ENCODE measurements at regions not wholly inside any gene's neighbourhood (a gene's known extent, or its start where the extent isn't known, plus 50 kb on each side); places are given as distances from the start of the nearest gene placed in this dataset.
A peak's percentile ranks its signal among the peaks of the same experiment; 100 is the strongest.

DNA sequence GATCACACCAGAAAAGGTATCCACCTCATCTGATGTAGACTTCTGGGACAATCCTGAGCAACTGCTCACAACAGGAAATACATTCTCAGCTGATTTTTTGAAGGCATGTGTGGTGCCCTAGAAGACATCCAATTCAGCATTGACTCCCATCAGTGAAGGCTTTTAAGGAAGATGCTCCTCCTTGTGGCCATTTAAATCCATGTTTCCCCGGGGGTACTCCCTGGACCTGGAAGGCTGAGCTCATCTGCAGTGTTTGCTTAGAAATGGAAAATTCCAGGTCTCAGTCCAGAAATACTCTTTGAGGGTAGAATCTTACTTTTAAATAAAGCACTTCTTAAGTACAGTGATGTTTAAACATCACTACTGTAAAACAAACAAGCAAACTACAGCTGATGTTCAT is 195.5 kb upstream of the PDE10A start:
- peak; percentile 20 for DNase-seq (ENCODE audit: low spot score)
- Mint-ChIP-seq H3K4me1 (ENCODE audit: unreplicated experiment) (peaks cover 2% of the 10 kb centered on the region), H3K36me3 (ENCODE audit: low read depth, unreplicated experiment) (no peaks in the 10 kb centered on the region), H3K27ac (ENCODE audit: unreplicated experiment) (no peak overlapping the region), H3K9me3 (ENCODE audit: unreplicated experiment) (no peaks in the 10 kb centered on the region), H3K27me3 (ENCODE audit: unreplicated experiment) (peaks cover 7% of the 10 kb centered on the region), H3K4me3 (ENCODE audit: unreplicated experiment) (no peak overlapping the region)
- TF ChIP-seq, protein P1, sequence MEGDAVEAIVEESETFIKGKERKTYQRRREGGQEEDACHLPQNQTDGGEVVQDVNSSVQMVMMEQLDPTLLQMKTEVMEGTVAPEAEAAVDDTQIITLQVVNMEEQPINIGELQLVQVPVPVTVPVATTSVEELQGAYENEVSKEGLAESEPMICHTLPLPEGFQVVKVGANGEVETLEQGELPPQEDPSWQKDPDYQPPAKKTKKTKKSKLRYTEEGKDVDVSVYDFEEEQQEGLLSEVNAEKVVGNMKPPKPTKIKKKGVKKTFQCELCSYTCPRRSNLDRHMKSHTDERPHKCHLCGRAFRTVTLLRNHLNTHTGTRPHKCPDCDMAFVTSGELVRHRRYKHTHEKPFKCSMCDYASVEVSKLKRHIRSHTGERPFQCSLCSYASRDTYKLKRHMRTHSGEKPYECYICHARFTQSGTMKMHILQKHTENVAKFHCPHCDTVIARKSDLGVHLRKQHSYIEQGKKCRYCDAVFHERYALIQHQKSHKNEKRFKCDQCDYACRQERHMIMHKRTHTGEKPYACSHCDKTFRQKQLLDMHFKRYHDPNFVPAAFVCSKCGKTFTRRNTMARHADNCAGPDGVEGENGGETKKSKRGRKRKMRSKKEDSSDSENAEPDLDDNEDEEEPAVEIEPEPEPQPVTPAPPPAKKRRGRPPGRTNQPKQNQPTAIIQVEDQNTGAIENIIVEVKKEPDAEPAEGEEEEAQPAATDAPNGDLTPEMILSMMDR (IDR thresholded peaks at IDR 0.05; ENCODE audit: unreplicated experiment) = no peak

GRCh38 chr6:165855856-165856255 is 192.8 kb upstream of the PDE10A start:
- no peak overlapping the region for H3K27ac Mint-ChIP-seq (ENCODE audit: unreplicated experiment)
- no peak overlapping the region for H3K4me3 Mint-ChIP-seq (ENCODE audit: unreplicated experiment)
- peaks cover 8% of the 10 kb centered on the region for H3K27me3 Mint-ChIP-seq (ENCODE audit: unreplicated experiment)
- no peaks in the 10 kb centered on the region for H3K9me3 Mint-ChIP-seq (ENCODE audit: unreplicated experiment)
- TF ChIP-seq, protein P1 (IDR thresholded peaks at IDR 0.05; ENCODE audit: unreplicated experiment) = no peak
- DNase-seq (ENCODE audit: low spot score) = no peak
- peaks cover 2% of the 10 kb centered on the region for H3K4me1 Mint-ChIP-seq (ENCODE audit: unreplicated experiment)
- no peaks in the 10 kb centered on the region for H3K36me3 Mint-ChIP-seq (ENCODE audit: low read depth, unreplicated experiment)

GRCh38 chr6:165854863-165855593 is 192.0 kb upstream of the PDE10A start:
- Mint-ChIP-seq H3K4me3 (ENCODE audit: unreplicated experiment) (no peak overlapping the region), H3K9me3 (ENCODE audit: unreplicated experiment) (no peaks in the 10 kb centered on the region), H3K27ac (ENCODE audit: unreplicated experiment) (no peak overlapping the region), H3K36me3 (ENCODE audit: low read depth, unreplicated experiment) (no peaks in the 10 kb centered on the region), H3K27me3 (ENCODE audit: unreplicated experiment) (peaks cover 8% of the 10 kb centered on the region), H3K4me1 (ENCODE audit: unreplicated experiment) (peaks cover 4% of the 10 kb centered on the region)
- TF ChIP-seq, protein P1 (IDR thresholded peaks at IDR 0.05; ENCODE audit: unreplicated experiment) = no peak
- DNase-seq (ENCODE audit: low spot score) = no peak

DNA sequence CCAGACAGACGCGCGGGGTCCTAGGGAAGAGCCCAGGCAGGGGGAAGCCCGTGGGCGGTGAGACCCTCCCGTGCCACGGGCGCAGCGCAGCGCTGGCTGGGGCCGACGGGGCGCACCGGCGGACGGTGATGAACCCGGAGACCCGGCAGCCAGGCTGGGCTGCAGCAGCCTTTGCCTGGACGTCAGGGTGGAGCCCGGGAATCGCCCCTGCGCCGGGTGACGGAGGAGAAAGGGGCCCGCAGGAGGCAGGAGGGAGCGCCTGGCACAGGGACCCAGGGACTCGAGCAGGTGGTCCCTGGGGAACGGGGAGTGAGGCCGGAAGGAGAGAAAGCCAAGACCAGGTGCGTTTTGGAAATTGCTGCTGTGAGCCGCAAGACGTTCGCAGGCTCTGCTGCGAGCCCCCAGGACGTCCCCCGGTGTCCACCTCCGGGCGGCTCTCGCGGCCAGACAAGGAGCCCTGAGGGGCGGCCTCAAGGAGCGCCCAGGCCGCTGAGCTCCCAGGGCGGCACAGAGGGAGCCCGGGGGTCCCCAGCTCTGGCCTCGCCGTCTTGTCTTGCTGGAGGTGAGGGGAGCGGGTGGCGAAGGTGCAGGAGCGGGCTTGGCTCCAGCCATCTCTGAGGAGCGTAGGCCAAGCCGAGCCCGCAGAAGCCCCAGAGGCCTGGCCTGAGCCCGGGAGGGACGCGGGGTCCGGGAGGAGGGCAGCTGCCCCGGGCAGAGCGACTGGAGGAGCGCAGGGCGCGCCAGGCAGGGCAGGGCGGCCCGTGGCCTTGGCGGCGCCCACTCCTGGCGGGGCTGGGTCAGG is 191.2 kb upstream of the PDE10A start:
- TF ChIP-seq, protein P1 (IDR thresholded peaks at IDR 0.05; ENCODE audit: unreplicated experiment) = no peak
- peak; percentile 25 for DNase-seq (ENCODE audit: low spot score)
- Mint-ChIP-seq H3K27ac (ENCODE audit: unreplicated experiment) (no peak overlapping the region), H3K4me1 (ENCODE audit: unreplicated experiment) (peaks cover 5% of the 10 kb centered on the region), H3K27me3 (ENCODE audit: unreplicated experiment) (peaks cover 8% of the 10 kb centered on the region), H3K4me3 (ENCODE audit: unreplicated experiment) (no peak overlapping the region), H3K9me3 (ENCODE audit: unreplicated experiment) (no peaks in the 10 kb centered on the region), H3K36me3 (ENCODE audit: low read depth, unreplicated experiment) (no peaks in the 10 kb centered on the region)

GRCh38 chr6:165852676-165853075 is 189.6 kb upstream of the PDE10A start:
- H3K27ac Mint-ChIP-seq (ENCODE audit: unreplicated experiment) = no peak overlapping the region
- peaks cover 5% of the 10 kb centered on the region for H3K4me1 Mint-ChIP-seq (ENCODE audit: unreplicated experiment)
- peaks cover 8% of the 10 kb centered on the region for H3K27me3 Mint-ChIP-seq (ENCODE audit: unreplicated experiment)
- no peak for DNase-seq (ENCODE audit: low spot score)
- H3K9me3 Mint-ChIP-seq (ENCODE audit: unreplicated experiment) = no peaks in the 10 kb centered on the region
- H3K4me3 Mint-ChIP-seq (ENCODE audit: unreplicated experiment) = no peak overlapping the region
- no peaks in the 10 kb centered on the region for H3K36me3 Mint-ChIP-seq (ENCODE audit: low read depth, unreplicated experiment)
- TF ChIP-seq, protein P1 (IDR thresholded peaks at IDR 0.05; ENCODE audit: unreplicated experiment) = no peak

All from endothelial cell (in vitro differentiated cells).